ENCODE measurements at regions not wholly inside any gene's neighbourhood (a gene's known extent, or its start where the extent isn't known, plus 50 kb on each side); places are given as distances from the start of the nearest gene placed in this dataset.
"Not testable (repeated sequence)": the region's sequence is repeated elsewhere in the genome, so short reads cannot be mapped to it uniquely, and the experiment has no call there.

DNA sequence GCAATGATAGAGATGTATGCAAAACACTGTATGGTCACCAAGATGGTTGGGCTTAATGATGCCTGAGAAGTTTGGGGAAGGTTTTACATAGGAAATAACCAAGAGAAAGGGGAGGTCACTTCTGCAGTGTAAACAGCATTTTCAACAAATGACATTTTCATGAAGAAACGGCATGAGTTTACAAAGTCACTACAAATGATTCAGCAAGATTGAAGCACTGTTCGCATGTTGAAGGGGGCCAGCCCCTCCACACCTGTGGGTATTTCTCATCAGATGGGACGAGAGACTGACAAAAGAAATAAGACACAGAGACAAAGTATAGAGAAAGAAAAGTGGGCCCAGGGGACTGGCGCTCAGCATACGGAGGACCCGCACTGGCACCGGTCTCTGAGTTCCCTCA, 234.1 kb upstream of the POGK start:
- DNase-seq (ENCODE audit: low spot score): no peak

DNA sequence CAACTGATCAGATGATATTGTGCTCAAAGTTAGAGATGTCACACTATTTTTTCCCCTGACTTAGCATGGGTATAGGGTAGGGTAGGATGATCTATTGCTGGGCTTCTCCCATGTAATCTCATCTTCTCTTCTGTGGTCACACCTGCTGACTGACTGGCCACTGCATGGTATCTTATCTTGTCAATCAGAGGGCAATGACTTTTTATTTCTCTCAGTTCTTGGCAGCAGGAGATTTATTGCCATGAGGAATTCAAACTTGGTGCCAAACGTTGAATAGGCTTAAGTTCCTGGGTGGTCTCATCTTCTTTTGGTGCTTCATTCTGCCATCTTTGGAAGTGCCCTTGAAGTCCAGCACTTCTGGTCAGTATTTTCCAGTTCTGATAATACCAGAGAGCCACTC, 226.4 kb upstream of the POGK start:
- no peak for DNase-seq (ENCODE audit: low spot score)

DNA sequence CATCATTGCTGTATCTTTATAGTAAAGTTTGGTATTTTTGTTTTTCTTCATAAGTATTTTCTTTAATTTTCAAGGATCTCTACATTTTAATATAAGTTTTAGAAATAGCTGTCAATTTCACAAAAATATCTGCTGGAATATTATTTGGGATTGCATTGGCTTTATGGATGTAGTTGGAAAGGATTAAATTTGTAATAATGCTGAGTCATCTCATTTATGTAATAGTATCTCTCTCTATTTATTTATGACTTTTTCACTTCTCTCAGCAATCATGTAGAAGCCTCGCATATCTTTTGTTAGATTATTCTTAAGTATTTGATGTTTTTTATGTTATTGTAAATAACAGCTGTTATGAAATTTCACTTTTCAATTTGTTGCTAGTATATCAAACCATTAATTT, 223.1 kb upstream of the POGK start:
- DNase-seq (ENCODE audit: low spot score): no peak

DNA sequence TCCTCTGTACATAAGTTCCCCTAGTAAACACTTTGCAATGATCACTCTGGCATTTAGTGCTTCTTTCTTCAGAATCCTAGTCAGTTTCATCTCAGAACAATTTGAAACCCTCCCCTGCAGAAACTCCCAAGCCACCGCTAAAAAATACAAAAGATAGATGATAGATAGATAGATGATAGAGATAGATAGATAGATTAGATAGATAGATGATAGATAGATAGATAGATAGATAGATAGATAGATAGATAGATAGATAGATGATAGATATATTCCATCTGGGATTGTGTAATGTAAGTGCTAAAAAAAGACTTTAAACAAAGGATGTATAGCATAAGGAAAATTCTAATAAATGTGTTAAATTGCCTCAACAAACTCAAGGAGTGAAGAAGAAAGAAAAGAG, 212.6 kb upstream of the POGK start:
- DNase-seq (ENCODE audit: low spot score): no peak

DNA sequence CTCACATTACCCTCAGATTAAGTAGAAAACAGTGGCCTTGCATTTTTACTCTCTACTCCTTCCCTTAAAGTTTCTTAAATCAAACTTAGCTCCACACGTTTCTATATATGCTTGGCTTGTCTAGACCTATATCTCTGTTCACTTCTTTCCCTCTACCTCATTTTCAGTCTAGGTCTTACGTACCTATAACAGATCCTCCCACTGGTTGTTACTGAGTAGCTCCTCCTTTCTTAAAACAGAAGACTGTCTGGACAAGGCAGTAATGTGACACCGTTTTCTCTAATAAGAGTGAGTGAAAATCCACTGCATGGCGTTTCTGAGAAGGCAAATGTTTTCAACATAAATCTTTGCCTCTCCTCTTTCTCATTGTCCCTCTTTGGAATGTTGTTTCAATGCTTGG, 211.7 kb upstream of the POGK start:
- DNase-seq (ENCODE audit: low spot score): no peak

DNA sequence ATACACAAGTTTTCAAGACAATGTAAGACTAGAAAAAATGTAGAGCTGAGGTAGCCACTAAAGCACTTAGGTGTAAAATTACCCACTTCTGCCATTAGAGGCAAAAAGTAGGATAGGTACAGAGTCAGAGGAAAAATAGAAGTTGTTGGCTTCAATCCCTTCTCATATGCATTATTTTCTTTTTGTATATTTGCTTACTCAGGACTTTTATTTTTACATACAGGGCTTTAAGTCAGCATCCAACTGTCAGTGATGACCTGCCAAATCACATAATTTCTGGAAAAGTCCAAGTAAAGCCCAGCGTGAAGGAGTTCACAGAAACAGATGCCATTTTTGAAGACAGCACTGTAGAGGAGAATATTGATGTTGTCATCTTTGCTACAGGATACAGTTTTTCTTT, 211.0 kb upstream of the POGK start:
- DNase-seq (ENCODE audit: low spot score): no peak

DNA sequence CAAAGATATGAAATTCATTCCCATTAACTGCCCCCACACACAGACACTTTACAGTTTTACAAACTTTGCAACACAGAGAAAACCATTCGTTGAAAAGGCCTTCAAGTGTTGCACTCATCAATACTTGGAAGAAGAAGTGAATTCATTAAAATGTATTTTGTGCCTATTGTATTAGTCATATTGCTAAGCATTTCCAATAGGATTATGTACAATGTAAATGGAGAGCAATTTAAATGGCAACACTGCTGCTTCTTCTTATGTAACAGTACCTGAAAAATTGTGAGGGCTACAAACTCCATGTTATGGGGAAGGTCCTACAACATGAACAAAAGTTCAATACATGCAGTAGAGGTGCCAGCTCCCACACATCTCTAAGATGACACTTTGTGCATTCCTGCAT, 209.3 kb upstream of the POGK start:
- no peak for DNase-seq (ENCODE audit: low spot score)

DNA sequence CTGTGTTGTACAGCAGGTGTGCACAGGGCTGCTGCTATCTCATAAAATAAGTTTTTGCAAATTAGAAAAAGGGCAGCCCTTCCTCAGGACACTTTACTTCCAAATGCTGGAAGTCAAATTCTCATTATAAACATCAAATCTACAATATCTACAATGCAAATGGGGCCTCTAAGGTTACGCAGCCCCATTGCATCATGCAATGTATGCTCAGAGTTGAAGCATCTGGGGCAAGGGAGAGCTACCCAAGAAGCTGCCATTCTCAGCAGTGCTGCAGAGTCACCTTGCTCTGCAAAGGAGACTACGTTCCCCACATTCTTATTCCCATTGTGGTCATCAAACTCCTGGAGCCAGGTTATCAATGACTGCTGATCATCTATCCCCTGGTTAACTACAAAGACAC, 208.9 kb upstream of the POGK start:
- DNase-seq (ENCODE audit: low spot score): no peak

DNA sequence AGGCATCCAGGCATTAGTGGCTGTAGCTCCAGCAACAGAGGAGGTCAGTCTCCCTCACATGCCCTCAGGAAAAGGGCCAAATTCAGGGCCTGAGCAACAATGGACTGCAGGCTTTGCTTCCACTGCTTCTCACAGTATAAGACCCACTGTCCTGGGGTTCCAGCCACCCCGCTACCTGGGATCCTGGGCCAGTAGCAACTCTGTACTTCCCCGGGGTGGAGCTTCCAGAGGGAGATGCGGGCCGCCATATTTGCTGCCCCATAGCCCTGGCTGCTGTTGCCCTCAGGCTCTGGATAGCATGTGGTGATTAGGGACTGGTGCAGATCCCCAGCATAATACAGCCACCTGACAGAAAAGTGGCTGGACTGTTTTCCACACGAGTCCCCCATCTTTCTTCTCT, 201.1 kb upstream of the POGK start:
- DNase-seq (ENCODE audit: low spot score): no peak

DNA sequence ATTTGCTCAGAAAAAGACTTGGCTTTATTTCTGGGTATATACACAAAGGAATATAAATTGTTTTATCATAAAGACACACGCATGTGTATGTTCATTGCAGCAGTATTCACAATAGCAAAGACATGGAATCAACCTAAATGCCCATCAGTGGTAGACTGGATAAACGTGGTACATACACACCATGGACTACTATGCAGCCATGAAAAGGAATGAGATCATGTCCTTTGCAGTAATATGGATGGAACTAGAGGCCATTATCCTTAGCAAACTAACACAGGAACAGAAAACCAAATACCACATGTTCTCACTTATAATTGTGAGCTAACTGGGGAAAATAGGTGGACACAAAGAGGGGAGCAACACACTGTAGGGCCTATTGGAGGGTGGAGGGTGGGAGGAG, 182.0 kb upstream of the POGK start:
- not testable (repeated sequence) for DNase-seq (ENCODE audit: low spot score)

DNA sequence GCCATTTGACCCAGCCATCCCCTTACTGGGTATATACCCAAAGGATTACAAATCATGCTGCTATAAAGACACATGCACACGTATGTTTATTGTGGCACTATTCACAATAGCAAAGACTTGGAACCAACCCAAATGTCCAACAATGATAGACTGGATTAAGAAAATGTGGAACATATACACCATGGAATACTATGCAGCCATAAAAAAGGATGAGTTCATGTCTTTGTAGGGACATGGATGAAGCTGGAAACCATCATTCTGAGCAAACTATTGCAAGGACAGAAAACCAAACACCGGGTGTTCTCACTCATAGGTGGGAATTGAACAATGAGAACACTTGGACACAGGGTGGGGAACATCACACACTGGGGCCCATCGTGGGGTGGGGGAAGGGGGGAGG, 172.5 kb upstream of the POGK start:
- DNase-seq (ENCODE audit: low spot score): not testable (repeated sequence)

DNA sequence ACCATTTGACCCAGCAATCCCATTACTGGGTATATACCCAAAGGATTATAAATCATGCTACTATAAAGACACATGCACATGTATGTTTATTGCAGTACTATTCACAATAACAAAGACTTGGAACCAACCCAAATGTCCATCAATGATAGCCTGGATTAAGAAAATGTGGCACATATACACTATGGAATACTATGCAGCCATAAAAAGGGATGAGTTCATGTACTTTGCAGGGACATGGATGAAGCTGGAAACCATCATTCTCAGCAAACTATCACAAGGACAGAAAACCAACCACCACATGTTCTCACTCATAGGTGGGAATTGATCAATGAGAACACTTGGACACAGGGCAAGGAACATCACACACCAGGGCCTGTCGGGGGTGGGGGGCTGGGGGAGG, 171.7 kb upstream of the POGK start:
- not testable (repeated sequence) for DNase-seq (ENCODE audit: low spot score)

DNA sequence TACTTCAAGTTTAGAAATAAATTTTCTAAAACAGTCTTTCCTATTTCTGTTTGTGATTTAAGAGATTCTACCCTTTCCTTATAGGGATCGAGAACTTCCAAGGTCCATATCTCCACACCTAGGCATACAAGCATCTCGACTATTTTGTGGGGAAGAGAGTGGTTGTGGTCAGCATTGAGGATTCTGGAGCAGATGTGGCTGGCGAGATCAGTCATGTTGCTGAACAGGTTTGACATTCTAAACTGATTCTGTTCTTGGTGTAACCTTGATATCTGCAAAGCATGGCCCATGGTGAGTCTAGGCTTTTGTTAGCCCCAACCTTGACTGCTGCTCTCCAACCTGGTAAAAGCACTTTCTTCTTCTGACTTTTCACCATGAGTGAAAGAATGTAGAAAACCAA, 167.6 kb upstream of the POGK start:
- no peak for DNase-seq (ENCODE audit: low spot score)

DNA sequence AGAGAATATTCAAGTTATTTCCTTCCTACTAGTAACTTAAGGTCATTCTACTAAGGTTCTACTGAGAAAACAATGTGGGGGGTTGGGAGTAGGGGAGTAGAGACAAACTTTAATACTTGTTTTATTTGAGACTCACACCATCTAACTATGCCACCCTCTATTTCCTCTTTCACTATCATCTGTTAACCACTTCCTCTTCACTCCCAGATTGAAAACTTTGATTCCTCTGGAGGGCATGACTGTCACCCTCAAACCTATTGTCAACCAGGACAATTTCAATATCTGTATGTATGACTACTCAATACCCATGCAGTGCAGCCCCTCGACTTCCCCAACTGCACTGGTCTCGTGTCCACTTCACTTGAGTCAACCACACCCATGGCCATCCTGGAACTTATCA, 165.6 kb upstream of the POGK start:
- DNase-seq (ENCODE audit: low spot score): no peak

DNA sequence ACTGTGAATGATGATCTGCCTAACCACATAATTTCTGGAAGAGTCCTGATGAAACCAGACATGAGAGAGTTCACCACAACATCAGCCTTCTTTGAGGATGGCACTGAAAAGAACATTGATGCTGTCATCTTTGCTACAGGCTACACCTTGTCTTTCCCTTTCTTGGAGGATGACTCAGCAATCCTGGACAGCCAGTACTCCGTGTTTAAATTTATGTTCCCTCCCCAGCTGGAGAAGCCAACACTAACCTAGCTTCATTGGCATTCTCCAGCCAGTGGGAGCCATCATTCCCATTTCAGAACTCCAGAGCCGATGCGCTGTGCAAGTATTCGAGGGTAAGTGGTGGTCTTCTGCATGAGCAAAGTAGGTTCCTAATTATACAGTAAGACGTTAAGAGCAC, 164.1 kb upstream of the POGK start:
- no peak for DNase-seq (ENCODE audit: low spot score)

DNA sequence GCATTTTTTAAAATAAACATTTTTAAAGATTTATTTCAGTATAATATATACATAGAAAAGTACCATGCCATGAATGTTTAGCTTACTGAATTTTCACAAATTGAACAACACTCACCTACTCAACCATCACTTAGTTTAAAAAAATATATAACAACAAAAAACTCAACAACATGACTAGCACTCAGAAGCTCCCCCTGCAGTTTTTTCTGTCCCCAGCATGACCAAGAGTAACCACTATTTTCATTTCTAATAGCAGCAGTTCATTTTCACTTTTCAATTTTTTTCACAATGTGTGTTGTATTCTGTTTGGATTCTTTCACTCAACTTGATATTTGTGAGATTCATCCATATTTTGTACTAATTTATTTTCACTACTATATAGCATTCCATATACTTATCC, 162.3 kb upstream of the POGK start:
- DNase-seq (ENCODE audit: low spot score): peak; percentile 12

DNA sequence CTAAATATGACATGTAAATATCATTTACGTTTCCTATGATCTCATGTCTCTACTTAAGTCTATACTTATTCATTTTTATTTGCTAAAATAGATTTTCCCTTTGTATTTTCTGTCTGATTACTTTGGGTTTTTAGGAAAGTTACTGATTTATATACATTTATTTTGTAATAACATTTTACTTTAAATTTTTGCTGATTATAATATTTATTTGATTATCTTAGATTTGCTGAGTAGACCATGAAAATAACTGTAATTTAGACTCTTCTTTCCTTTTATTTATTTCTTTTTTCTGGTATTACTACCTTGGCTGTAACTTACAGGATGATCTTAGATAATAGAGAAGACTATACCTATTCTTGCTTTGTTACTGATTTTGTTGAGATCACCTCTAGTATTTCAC, 159.9 kb upstream of the POGK start:
- no peak for DNase-seq (ENCODE audit: low spot score)

DNA sequence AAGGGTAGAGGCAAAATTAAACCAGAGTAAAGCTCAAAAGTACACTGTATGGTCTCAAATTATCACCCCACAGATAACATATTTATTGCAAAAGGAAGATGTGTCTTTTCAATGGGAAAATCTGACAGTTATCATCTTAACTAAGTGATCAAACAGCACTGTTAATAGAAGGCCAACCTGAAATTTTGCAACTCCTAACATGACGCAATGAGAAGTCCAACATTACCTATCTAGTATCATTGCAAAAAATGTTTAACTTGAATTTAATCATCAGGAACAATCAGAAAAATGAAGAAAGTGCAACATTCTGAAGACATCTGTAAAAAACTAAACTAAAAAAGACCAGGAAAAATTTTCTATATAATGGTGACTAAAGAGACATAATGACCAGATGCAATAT, 156.7 kb upstream of the POGK start:
- DNase-seq (ENCODE audit: low spot score): no peak

DNA sequence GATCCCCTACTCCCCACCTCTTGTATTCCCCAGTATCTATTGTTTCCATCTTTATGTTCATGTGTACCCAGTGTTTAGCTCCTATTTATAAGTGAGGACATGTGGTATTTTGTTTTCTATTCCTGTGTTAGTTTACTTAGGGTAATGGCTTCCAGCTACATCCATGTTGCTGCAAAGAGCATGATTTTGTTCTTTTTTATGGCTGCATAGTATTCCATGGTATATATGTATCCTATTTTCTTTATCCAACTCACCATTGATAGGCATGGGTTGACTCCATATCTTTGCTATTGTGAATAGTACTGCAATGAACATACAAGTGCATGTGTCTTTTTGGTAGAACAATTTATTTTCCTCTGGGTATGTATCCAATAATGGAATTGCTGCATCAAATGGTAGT, 154.6 kb upstream of the POGK start:
- not testable (repeated sequence) for DNase-seq (ENCODE audit: low spot score)

DNA sequence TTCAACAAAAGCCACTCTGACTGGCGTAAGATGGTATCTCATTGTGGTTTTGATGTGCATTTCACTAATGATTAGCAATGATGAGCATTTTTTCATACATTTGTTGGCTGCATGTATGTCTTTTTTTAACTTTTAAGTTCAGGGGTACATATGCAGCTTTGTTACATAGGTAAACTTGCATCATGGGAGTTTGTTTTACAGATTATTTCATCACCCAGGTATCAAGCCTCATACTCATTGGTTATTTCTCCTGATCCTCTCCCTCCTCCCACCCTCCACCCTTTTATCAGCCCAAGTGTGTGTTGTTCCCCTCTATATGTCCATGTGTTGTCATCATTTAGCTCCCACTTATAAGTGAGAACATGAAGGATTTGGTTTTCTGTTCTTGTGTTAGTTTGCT, 154.1 kb upstream of the POGK start:
- DNase-seq (ENCODE audit: low spot score): no peak

DNA sequence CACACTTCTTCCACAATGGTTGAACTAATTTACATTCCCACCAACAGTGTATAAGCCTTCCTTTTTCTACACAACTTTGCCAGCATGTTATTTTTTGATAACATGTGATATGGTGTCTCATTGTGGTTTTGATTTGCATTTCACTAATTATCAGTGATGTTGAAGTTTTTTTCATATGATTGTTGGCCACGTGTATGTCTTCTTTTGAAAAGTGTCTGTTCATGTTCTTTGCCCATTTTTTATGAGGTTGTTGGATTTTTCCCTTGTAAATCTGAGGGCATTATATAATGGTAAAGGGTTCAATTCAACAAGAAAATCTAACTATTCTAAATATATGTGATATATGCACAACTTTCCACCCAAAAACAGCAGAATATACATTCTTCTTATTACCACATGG, 153.4 kb upstream of the POGK start:
- not testable (repeated sequence) for DNase-seq (ENCODE audit: low spot score)

DNA sequence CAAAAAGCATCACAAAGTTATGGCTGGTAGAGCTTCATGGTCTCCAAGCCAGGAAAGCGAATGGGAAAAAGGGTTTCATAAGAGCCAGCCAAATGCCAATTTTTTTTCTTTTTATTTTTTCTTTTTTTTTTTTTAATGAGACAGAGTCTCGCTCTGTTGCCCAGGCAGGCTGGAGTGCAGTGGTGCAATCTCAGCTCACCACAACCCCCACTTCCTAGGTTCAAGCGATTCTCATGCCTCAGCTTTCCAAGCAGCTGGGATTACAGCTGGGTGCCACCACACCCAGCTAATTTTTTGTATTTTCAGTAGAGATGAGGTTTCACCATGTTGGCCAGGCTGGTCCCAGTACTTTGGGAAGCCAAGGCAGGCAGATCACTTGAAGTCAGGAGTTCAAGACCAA, 148.7 kb upstream of the POGK start:
- not testable (repeated sequence) for DNase-seq (ENCODE audit: low spot score)

DNA sequence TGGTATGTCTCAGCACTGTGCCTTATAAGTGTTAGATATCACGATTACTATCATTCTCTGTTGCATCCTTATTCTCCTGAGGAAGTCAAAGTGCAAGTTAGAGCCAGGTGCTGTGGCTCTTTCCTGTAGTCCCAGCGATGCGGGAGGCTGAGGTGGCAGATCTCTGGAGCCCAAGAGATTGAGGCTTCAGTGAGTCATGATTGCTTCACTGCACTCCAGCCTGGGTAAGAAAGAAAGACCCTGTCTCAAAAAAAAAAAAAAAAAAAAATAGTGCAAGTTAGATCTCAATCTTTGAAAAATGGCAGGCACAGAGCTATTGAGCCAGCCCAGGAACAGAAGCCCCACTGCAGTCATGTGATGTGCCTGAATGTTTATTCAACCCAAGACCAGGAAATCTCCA, 147.8 kb upstream of the POGK start:
- DNase-seq (ENCODE audit: low spot score): no peak

DNA sequence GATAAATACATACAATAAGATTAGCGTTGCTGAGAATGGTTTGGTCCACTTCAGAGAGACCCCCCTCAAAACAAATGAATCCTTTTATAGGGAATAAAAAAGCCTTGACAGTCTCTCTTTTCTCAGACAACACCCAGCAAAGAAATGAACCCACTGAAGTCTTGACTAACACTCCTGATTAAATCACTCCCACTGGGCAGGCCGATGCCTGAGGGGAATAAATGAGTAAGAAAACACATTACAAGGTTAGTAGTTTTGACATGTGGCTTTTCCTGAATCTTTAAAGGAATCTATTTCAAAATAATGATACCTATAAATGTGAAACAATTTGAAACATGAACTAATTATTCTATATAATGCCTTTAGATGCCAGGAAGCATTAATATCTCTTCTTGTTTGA, 146.9 kb upstream of the POGK start:
- no peak for DNase-seq (ENCODE audit: low spot score)

DNA sequence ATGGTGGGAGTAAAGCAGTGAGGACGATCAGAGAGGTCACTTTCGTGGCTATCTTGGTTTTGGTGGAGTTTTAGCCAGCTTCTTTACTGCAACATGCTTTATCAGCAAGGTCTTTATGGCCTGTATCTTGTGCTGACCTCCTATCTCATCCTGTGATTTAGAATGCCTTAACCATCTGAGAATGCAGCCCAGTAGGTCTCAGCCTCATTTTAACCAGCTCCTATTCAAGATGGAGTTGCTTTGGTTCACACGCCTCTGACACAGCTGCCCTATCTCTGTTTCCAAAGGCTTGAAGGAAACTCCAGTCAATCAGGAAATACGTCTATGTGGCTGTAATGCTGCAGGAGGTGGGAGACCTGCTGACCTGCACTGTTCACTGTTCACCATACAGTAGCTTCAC, 146.1 kb upstream of the POGK start:
- DNase-seq (ENCODE audit: low spot score): no peak
